Uterus (tissue), 3 donors: ENCODE measurements at regions not wholly inside any gene's neighbourhood (a gene's known extent, or its start where the extent isn't known, plus 50 kb on each side); places are given as distances from the start of the nearest gene placed in this dataset.

Experiments
- DNase-seq, 2 donors: peaks; one replicate each; pipeline ENCODE4 v3.0.0-alpha.2; 2019 to 2020
- H3K27ac ChIP-seq, 2 donors: fragments of 200-600 bp; sonication (generic); 1 replicate in 1 of 2; 2 replicates in 1 of 2; pipeline ENCODE4 v1.5.1; 2016 to 2018
- H3K27me3 ChIP-seq, 2 donors: fragments of 200-600 bp; sonication (generic); one replicate each; pipeline ENCODE4 v1.5.1; 2018 to 2019; ENCODE audit warnings: control low read depth in 1 of 2
- H3K36me3 ChIP-seq, 2 donors: fragments of 200-600 bp; sonication (generic); one replicate each; pipeline ENCODE4 v1.5.1; 2019; ENCODE audit warnings: control low read depth in 1 of 2
- H3K4me1 ChIP-seq, 2 donors: fragments of 200-600 bp; sonication (generic); one replicate each; pipeline ENCODE4 v1.5.1; 2018 to 2019; ENCODE audit warnings: control low read depth in 1 of 2
- H3K4me3 ChIP-seq, 2 donors: fragments of 200-600 bp; sonication (generic); 1 replicate in 1 of 2; 2 replicates in 1 of 2; pipeline ENCODE4 v1.5.1; 2018 to 2019; ENCODE audit warnings: mild to moderate bottlenecking in 1 of 2
- H3K9me3 ChIP-seq, 2 donors: fragments of 200-600 bp; sonication (generic); one replicate each; pipeline ENCODE4 v1.5.1; 2019; ENCODE audit warnings: control low read depth in 1 of 2
- POLR2A ChIP-seq, 2 donors: fragments of 450-650 bp; IDR thresholded peaks; one replicate each; pipeline ENCODE4 v1.6.1; 2016; ENCODE audit warnings: antibody characterized with exemption in 2 of 2, mild to moderate bottlenecking in 1 of 2, moderate library complexity in 1 of 2
- intact Hi-C: fragments of 100-400 bp; cut with DNase I; formaldehyde crosslinking; loops from one replicate; pipeline ENCODE4 v1.15.1; 2023; ENCODE audit warnings: low total_unique reads
- TF ChIP-seq, protein P1 (sequence below), 4 experiments: fragments of 200-600 bp in 2 of 4; fragments of 450-650 bp in 2 of 4; sonication (generic) in 2 of 4; IDR thresholded peaks; one replicate each; pipeline ENCODE4 v1.5.1; 2016 to 2019; ENCODE audit warnings: antibody characterized with exemption in 4 of 4, mild to moderate bottlenecking in 2 of 4, moderate library complexity in 1 of 4
- donor health status: DM: yes; HTN: yes; CAD: no.

DNA sequence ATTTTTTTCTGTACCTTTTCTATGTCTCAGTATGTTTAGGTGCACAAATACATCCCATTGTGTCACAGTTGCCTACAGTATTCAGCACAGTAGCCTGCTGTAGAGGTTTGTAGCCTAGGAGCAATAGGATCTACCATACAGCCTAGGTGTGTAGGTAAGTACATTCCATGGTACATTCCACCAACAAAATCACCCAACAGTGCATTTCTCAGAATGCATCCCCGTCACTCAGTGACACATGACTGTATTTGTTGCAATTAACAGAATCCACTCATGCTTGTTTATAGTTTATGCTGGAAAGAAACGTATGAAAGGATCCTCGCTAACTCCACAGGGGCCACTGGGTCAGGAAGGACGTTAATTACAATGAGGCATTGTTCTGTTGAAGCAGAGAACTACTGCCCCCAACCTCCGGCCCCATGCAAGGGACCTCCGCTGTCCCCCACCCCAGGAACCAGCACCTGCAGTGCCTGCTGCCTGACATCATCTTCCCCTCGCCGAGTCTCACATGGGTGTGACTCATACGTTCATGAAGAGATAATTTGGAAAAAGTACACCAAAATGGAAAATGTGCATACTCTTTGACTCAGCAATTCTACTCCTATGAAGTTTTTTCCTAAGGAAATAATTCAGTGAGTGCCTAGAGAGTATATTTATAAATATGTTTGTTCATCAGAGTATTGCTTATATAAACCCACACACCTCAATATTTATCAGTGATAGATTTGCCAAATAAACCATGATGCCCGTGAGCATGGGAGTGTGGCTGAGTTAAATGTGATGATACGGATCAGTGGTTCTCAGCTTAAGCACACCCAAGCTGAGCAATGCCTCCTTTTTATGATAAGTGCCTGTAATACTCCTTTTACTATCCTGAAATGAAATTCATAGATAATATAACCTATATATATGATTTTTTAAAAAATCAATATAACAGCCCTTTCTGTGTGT, 156.4 kb upstream of the ECI2 start:
- TF ChIP-seq POLR2A (IDR thresholded peaks at IDR 0.05) = no peak
- TF ChIP-seq, protein P1, sequence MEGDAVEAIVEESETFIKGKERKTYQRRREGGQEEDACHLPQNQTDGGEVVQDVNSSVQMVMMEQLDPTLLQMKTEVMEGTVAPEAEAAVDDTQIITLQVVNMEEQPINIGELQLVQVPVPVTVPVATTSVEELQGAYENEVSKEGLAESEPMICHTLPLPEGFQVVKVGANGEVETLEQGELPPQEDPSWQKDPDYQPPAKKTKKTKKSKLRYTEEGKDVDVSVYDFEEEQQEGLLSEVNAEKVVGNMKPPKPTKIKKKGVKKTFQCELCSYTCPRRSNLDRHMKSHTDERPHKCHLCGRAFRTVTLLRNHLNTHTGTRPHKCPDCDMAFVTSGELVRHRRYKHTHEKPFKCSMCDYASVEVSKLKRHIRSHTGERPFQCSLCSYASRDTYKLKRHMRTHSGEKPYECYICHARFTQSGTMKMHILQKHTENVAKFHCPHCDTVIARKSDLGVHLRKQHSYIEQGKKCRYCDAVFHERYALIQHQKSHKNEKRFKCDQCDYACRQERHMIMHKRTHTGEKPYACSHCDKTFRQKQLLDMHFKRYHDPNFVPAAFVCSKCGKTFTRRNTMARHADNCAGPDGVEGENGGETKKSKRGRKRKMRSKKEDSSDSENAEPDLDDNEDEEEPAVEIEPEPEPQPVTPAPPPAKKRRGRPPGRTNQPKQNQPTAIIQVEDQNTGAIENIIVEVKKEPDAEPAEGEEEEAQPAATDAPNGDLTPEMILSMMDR (IDR thresholded peaks at IDR 0.05) = no peak
- Histone ChIP-seq H3K36me3 (no peaks in the 10 kb centered on the region), H3K4me3 (no peak overlapping the region), H3K4me1 (no peaks in the 10 kb centered on the region), H3K9me3 (no peaks in the 10 kb centered on the region), H3K27me3 (no peaks in the 10 kb centered on the region), H3K27ac (no peak overlapping the region)
- DNase-seq = no peak
- intact Hi-C loops = no loop called here

DNA sequence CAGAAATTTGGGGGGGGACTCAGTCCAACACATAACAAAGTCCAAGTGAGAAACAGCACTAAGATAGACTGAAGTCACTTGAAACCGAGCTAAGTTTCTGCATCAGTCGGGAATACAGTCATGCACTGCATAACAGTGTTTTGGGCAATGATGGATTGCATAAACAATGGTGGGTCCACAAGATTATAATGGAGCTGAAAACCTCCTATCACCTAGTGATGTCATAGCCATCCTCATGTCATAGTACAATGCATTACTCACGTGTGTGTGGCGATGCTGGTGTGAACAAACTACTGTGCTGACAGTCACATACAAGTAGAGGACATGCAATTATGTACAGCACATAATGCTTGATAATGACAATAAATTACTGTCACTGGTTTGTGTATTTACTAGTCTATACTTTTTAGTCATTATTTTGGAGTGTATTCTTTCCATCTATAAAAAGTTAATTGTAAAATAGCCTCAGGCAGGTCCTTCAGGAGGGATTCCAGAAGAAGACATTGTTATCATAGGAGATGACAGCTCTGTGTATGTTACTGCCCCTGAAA, 154.5 kb upstream of the ECI2 start:
- Histone ChIP-seq H3K36me3 (no peaks in the 10 kb centered on the region), H3K4me3 (no peak overlapping the region), H3K27ac (no peak overlapping the region), H3K27me3 (no peaks in the 10 kb centered on the region), H3K9me3 (no peaks in the 10 kb centered on the region), H3K4me1 (no peaks in the 10 kb centered on the region)
- no peak for TF ChIP-seq POLR2A (IDR thresholded peaks at IDR 0.05)
- TF ChIP-seq, protein P1 (IDR thresholded peaks at IDR 0.05) = no peak
- intact Hi-C loops = no loop called here
- DNase-seq = no peak

DNA sequence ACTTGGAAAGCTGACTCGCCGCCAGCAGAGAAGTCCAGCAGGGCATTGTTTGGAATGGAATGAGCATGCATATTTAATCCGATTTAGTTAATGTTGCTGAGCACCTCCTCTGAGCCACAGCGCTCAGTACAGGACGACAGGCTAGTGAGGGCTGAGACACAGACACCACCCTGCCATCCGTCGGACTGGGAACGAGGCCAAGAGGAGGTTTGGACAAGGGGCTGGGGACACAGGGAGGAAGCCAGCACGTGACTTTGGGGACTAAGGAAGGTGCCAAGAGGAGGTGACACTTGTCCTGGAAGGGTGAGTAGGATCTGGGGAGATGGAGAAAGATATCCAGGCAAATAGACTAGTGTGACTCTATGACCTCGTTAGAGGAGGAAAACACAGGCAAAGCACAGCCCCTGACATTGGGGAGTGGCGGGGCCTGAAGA, 152.5 kb upstream of the ECI2 start:
- no peaks in the 10 kb centered on the region for H3K27me3 ChIP-seq
- intact Hi-C loops = no loop called here
- no peak for DNase-seq
- no peak for TF ChIP-seq POLR2A (IDR thresholded peaks at IDR 0.05)
- TF ChIP-seq, protein P1 (IDR thresholded peaks at IDR 0.05) = no peak
- H3K9me3 ChIP-seq = no peaks in the 10 kb centered on the region
- no peaks in the 10 kb centered on the region for H3K4me1 ChIP-seq
- no peak overlapping the region for H3K4me3 ChIP-seq
- H3K27ac ChIP-seq = no peak overlapping the region
- H3K36me3 ChIP-seq = no peaks in the 10 kb centered on the region

DNA sequence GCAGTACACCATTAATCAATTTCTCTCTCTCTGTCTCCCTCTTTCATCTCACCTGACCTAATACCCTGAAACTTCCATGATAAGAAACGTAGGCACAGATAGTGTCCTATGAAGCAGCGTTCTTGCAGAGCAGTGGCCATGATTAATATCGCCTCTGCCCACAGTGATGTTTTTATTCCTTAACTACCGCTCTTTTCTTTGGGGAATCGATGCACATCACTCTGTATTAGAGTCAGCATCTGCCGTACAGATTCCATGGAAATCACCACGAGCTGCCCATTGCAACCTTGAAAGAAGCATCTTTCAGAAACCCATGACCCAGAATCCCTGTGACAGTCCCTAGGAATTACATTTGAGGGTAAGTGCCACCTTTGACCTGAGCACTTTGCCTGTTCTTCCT, 152.0 kb upstream of the ECI2 start:
- intact Hi-C loops = no loop called here
- H3K27ac ChIP-seq = no peak overlapping the region
- no peak overlapping the region for H3K4me3 ChIP-seq
- DNase-seq = no peak
- H3K27me3 ChIP-seq = no peaks in the 10 kb centered on the region
- no peak for TF ChIP-seq POLR2A (IDR thresholded peaks at IDR 0.05)
- TF ChIP-seq, protein P1 (IDR thresholded peaks at IDR 0.05) = no peak
- H3K9me3 ChIP-seq = no peaks in the 10 kb centered on the region
- no peaks in the 10 kb centered on the region for H3K4me1 ChIP-seq
- H3K36me3 ChIP-seq = no peaks in the 10 kb centered on the region

DNA sequence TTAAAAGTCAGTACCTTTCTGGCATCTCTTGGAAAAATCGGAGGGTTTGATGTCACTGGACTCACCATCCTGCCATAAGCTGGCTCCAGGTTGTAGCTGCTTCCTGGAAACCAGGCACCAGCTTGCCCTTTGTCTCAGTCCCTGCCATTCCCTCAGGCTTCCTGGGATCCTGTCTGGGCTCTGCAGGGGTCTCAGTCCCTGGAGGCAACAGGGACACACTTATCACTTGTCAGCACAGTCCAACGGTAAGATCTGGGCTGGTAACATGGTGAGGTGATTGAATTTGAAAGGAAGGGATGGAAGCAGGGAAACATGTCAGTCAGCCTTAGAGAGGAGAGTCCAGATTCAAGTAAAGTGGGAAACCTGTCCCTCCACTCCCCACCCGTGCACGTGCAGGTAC, 147.6 kb upstream of the ECI2 start:
- H3K27me3 ChIP-seq = no peaks in the 10 kb centered on the region
- no peaks in the 10 kb centered on the region for H3K36me3 ChIP-seq

More for the DNA sequence above, 147.6 kb upstream of the ECI2 start:
- H3K27ac ChIP-seq = no peak overlapping the region
- TF ChIP-seq, protein P1 (IDR thresholded peaks at IDR 0.05) = no peak
- no peak for TF ChIP-seq POLR2A (IDR thresholded peaks at IDR 0.05)
- intact Hi-C loops = no loop called here
- DNase-seq = no peak
- no peaks in the 10 kb centered on the region for H3K4me1 ChIP-seq
- H3K9me3 ChIP-seq = no peaks in the 10 kb centered on the region
- no peak overlapping the region for H3K4me3 ChIP-seq
